Stomach (tissue), 4 donors: ENCODE measurements at regions not wholly inside any gene's neighbourhood (a gene's known extent, or its start where the extent isn't known, plus 50 kb on each side); places are given as distances from the start of the nearest gene placed in this dataset.

ENCODE experiments used
- CTCF ChIP-seq, 7 experiments: fragments of 450-650 bp in 4 of 7; fragments of 200-600 bp in 3 of 7; sonication (generic) in 3 of 7; IDR thresholded peaks; one replicate each; pipeline ENCODE4 v1.5.1; 2016 to 2019; ENCODE audit warnings: antibody characterized with exemption in 7 of 7, control low read depth in 2 of 7, mild to moderate bottlenecking in 1 of 7
- EP300 ChIP-seq: sonication (generic); formaldehyde crosslinking; IDR thresholded peaks from one replicate; pipeline ENCODE4 v1.6.1; 2017; ENCODE audit warnings: antibody characterized with exemption
- POLR2A ChIP-seq, 4 donors: fragments of 450-650 bp; IDR thresholded peaks; one replicate each; pipeline ENCODE4 v1.6.1; 2016; ENCODE audit warnings: antibody characterized with exemption in 4 of 4, control low read depth in 2 of 4, mild to moderate bottlenecking in 1 of 4, moderate library complexity in 1 of 4

- TF ChIP-seq POLR2A (IDR thresholded peaks at IDR 0.05) (no peak), CTCF (IDR thresholded peaks at IDR 0.05) (no peak), EP300 (no peak)
These were observed 143.5 kb upstream of the TRIM24 start for GRCh38 chr7:138316421-138317043.
